ENCODE measurements at regions not wholly inside any gene's neighbourhood (a gene's known extent, or its start where the extent isn't known, plus 50 kb on each side); places are given as distances from the start of the nearest gene placed in this dataset.

- TF ChIP-seq CTCF (IDR thresholded peaks at IDR 0.05; ENCODE audit: low read depth, low read length), result no peak
- no peak overlapping the region for H3K4me3 ChIP-seq (ENCODE audit: low read depth, low read length)
Observed at GRCh38 chr6:15090745-15091384, 155.0 kb upstream of the JARID2 start.

GRCh38 chr6:15096894-15097837, 148.7 kb upstream of the JARID2 start:
- H3K4me3 ChIP-seq (ENCODE audit: low read depth, low read length), result no peak overlapping the region
- no peak for TF ChIP-seq CTCF (IDR thresholded peaks at IDR 0.05; ENCODE audit: low read depth, low read length)

GRCh38 chr6:15101130-15101529, 144.7 kb upstream of the JARID2 start:
- H3K4me3 ChIP-seq (ENCODE audit: low read depth, low read length), result no peak overlapping the region
- no peak for TF ChIP-seq CTCF (IDR thresholded peaks at IDR 0.05; ENCODE audit: low read depth, low read length)

GRCh38 chr6:15102241-15102640, 143.6 kb upstream of the JARID2 start:
- H3K4me3 ChIP-seq (ENCODE audit: low read depth, low read length), result no peak overlapping the region
- TF ChIP-seq CTCF (IDR thresholded peaks at IDR 0.05; ENCODE audit: low read depth, low read length), result no peak

GRCh38 chr6:15106958-15107643, 138.8 kb upstream of the JARID2 start:
- no peak for TF ChIP-seq CTCF (IDR thresholded peaks at IDR 0.05; ENCODE audit: low read depth, low read length)

GRCh38 chr6:15107644-15108382, 138.1 kb upstream of the JARID2 start:
- no peak overlapping the region for H3K4me3 ChIP-seq (ENCODE audit: low read depth, low read length)
- no peak for TF ChIP-seq CTCF (IDR thresholded peaks at IDR 0.05; ENCODE audit: low read depth, low read length)

More at GRCh38 chr6:15106958-15107643, 138.8 kb upstream of the JARID2 start:
- no peak overlapping the region for H3K4me3 ChIP-seq (ENCODE audit: low read depth, low read length)

Data from WI38 (cell line).